Uterus (tissue), 3 donors: ENCODE measurements at regions not wholly inside any gene's neighbourhood (a gene's known extent, or its start where the extent isn't known, plus 50 kb on each side); places are given as distances from the start of the nearest gene placed in this dataset.
"Not testable (repeated sequence)": the region's sequence is repeated elsewhere in the genome, so short reads cannot be mapped to it uniquely, and the experiment has no call there.

ENCODE experiments used
- DNase-seq, 2 donors: peaks; one replicate each; pipeline ENCODE4 v3.0.0-alpha.2; 2019 to 2020
- H3K27ac ChIP-seq, 2 donors: fragments of 200-600 bp; sonication (generic); 1 replicate in 1 of 2; 2 replicates in 1 of 2; pipeline ENCODE4 v1.5.1; 2016 to 2018
- H3K27me3 ChIP-seq, 2 donors: fragments of 200-600 bp; sonication (generic); one replicate each; pipeline ENCODE4 v1.5.1; 2018 to 2019; ENCODE audit warnings: control low read depth in 1 of 2
- H3K36me3 ChIP-seq, 2 donors: fragments of 200-600 bp; sonication (generic); one replicate each; pipeline ENCODE4 v1.5.1; 2019; ENCODE audit warnings: control low read depth in 1 of 2
- H3K4me1 ChIP-seq, 2 donors: fragments of 200-600 bp; sonication (generic); one replicate each; pipeline ENCODE4 v1.5.1; 2018 to 2019; ENCODE audit warnings: control low read depth in 1 of 2
- H3K4me3 ChIP-seq, 2 donors: fragments of 200-600 bp; sonication (generic); 1 replicate in 1 of 2; 2 replicates in 1 of 2; pipeline ENCODE4 v1.5.1; 2018 to 2019; ENCODE audit warnings: mild to moderate bottlenecking in 1 of 2
- H3K9me3 ChIP-seq, 2 donors: fragments of 200-600 bp; sonication (generic); one replicate each; pipeline ENCODE4 v1.5.1; 2019; ENCODE audit warnings: control low read depth in 1 of 2
- CTCF ChIP-seq, 4 experiments: fragments of 200-600 bp in 2 of 4; fragments of 450-650 bp in 2 of 4; sonication (generic) in 2 of 4; IDR thresholded peaks; one replicate each; pipeline ENCODE4 v1.5.1; 2016 to 2019; ENCODE audit warnings: antibody characterized with exemption in 4 of 4, mild to moderate bottlenecking in 2 of 4, moderate library complexity in 1 of 4
- POLR2A ChIP-seq, 2 donors: fragments of 450-650 bp; IDR thresholded peaks; one replicate each; pipeline ENCODE4 v1.6.1; 2016; ENCODE audit warnings: antibody characterized with exemption in 2 of 2, mild to moderate bottlenecking in 1 of 2, moderate library complexity in 1 of 2
- intact Hi-C: fragments of 100-400 bp; cut with DNase I; formaldehyde crosslinking; loops from one replicate; pipeline ENCODE4 v1.15.1; 2023; ENCODE audit warnings: low total_unique reads
- donor health status: DM: yes; HTN: yes; CAD: no.

- intact Hi-C loops, result no loop called here
- DNase-seq, result no peak
- no peak overlapping the region for H3K4me3 ChIP-seq
These were observed 480.2 kb downstream of the FAT4 start for GRCh38 chr4:125794989-125795388.

DNA sequence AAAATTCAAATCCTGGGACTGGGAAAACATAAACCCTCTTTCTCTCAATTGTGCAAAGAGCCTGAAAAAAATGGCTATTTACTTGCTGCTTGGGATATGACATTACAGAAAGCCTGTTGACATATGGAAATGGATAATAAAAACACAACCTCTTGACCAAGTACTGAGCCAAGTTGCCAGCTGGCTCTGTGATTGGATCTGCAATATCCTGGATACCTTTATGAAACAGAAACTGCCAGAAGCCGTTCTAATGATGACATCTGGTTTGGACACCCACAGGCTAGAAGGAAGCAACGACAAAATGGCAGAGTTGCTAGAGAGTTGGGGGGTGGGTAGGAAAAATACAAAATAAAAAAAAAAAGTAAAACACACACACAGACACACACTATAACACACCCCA lies 481.4 kb downstream of the FAT4 start:
- H3K36me3 ChIP-seq, result no peaks in the 10 kb centered on the region
- no peaks in the 10 kb centered on the region for H3K27me3 ChIP-seq
- no peaks in the 10 kb centered on the region for H3K4me1 ChIP-seq
- intact Hi-C loops, result no loop called here
- H3K4me3 ChIP-seq, result no peak overlapping the region
- no peak for TF ChIP-seq CTCF (IDR thresholded peaks at IDR 0.05)
- TF ChIP-seq POLR2A (IDR thresholded peaks at IDR 0.05), result no peak
- H3K27ac ChIP-seq, result no peak overlapping the region
- H3K9me3 ChIP-seq, result no peaks in the 10 kb centered on the region
- no peak for DNase-seq

More at GRCh38 chr4:125794989-125795388, 480.2 kb downstream of the FAT4 start:
- TF ChIP-seq CTCF (IDR thresholded peaks at IDR 0.05) (no peak), POLR2A (IDR thresholded peaks at IDR 0.05) (no peak)
- Histone ChIP-seq H3K36me3 (no peaks in the 10 kb centered on the region), H3K27ac (no peak overlapping the region), H3K4me1 (no peaks in the 10 kb centered on the region), H3K9me3 (no peaks in the 10 kb centered on the region), H3K27me3 (no peaks in the 10 kb centered on the region)

DNA sequence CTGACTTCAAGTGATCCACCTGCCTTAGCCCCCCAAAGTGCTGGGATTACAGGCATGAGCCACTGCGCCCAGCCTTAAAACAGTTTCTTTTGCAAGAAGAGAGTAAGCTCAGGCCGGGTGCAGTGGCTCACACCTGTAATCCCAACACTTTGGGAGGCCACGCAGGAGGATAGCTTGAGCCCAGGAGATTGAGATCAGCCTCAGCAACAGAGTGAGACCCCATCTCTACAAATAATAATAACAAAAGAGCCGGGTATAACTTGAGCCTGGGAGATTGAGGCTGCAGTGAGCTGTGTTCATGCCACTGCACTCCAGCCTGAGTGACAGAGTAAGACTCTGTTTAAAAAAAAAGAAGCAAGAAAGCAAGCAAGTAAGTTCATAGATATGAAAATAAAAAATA lies 482.9 kb downstream of the FAT4 start:
- H3K36me3 ChIP-seq, H3K4me1 ChIP-seq, H3K27me3 ChIP-seq, H3K27ac ChIP-seq, intact Hi-C loops, H3K4me3 ChIP-seq, H3K9me3 ChIP-seq, DNase-seq: not testable (repeated sequence)

DNA sequence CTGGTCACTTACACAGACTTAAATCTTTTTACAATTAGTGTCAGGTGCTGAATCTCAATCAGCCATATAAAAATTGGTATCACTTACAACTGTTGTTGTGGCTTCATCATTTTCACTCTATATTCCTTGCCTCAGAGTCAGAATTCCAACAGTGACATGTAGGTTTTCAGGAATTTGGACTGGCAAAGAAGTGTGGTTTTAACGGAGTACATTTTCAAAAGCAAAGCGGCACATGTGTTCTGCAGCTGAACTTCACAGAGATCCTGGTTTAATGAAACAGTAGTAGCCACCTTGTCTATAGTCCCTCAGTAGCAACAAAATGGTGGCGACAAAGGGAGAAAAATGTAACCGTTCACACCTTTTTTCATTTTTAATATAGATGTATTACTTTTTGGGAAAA lies 486.6 kb downstream of the FAT4 start:
- H3K4me3 ChIP-seq, result no peak overlapping the region
- no peaks in the 10 kb centered on the region for H3K4me1 ChIP-seq
- TF ChIP-seq POLR2A (IDR thresholded peaks at IDR 0.05) (no peak), CTCF (IDR thresholded peaks at IDR 0.05) (no peak)
- intact Hi-C loops, result no loop called here
- H3K36me3 ChIP-seq, result no peaks in the 10 kb centered on the region
- no peak for DNase-seq
- H3K9me3 ChIP-seq, result no peaks in the 10 kb centered on the region
- H3K27me3 ChIP-seq, result no peaks in the 10 kb centered on the region
- H3K27ac ChIP-seq, result no peak overlapping the region

- no peaks in the 10 kb centered on the region for H3K36me3 ChIP-seq
- H3K9me3 ChIP-seq, result no peaks in the 10 kb centered on the region
- H3K27ac ChIP-seq, result no peak overlapping the region
- H3K4me1 ChIP-seq, result no peaks in the 10 kb centered on the region
- H3K4me3 ChIP-seq, result no peak overlapping the region
- TF ChIP-seq CTCF (IDR thresholded peaks at IDR 0.05), result no peak
- TF ChIP-seq POLR2A (IDR thresholded peaks at IDR 0.05), result no peak
- no peak for DNase-seq
- H3K27me3 ChIP-seq, result no peaks in the 10 kb centered on the region
- intact Hi-C loops, result no loop called here
These were observed 487.2 kb downstream of the FAT4 start for GRCh38 chr4:125801924-125802323.

DNA sequence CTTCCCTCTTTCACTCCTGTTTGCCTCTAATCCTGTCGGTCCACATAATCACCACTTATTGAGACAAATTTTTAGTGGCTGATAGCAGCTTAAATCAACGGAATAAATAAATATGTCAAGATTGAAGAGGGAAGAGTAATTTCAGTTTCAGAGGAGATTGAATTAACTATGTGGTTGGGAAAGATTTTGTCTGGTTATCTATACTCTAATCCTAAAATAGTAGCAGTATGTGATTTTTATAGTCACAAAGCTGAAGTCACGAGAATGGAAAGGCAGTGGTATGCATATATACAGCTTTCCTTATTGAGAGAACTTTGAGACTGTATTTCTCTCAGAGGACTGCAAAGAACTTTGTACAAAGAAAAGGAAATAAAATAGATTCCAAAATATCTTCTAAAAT lies 493.3 kb downstream of the FAT4 start:
- DNase-seq, result no peak
- TF ChIP-seq CTCF (IDR thresholded peaks at IDR 0.05) (no peak), POLR2A (IDR thresholded peaks at IDR 0.05) (no peak)
- intact Hi-C loops, result no loop called here
- Histone ChIP-seq H3K9me3 (no peaks in the 10 kb centered on the region), H3K27ac (no peak overlapping the region), H3K4me3 (no peak overlapping the region), H3K36me3 (no peaks in the 10 kb centered on the region), H3K27me3 (no peaks in the 10 kb centered on the region), H3K4me1 (no peaks in the 10 kb centered on the region)
